ENCODE measurements at regions not wholly inside any gene's neighbourhood (a gene's known extent, or its start where the extent isn't known, plus 50 kb on each side); places are given as distances from the start of the nearest gene placed in this dataset.
"Not testable (repeated sequence)": the region's sequence is repeated elsewhere in the genome, so short reads cannot be mapped to it uniquely, and the experiment has no call there.

- no peak for DNase-seq
- intact Hi-C loops (cut with DNase I), result no loop called here
These were observed 128.8 kb downstream of the LMNTD1 start for GRCh38 chr12:25424211-25424731.

- intact Hi-C loops (cut with DNase I), result no loop called here
- no peak for DNase-seq
These were observed 129.6 kb downstream of the LMNTD1 start for GRCh38 chr12:25423355-25424050.

- no peak for DNase-seq
- intact Hi-C loops (cut with DNase I), result no loop called here
These were observed 130.8 kb downstream of the LMNTD1 start for GRCh38 chr12:25422241-25422640.

- intact Hi-C loops (cut with DNase I), result no loop called here
- DNase-seq, result no peak
These were observed 131.4 kb downstream of the LMNTD1 start for GRCh38 chr12:25421651-25422167.

GRCh38 chr12:25420116-25420515, 133.0 kb downstream of the LMNTD1 start:
- DNase-seq, result no peak
- intact Hi-C loops (cut with DNase I), result no loop called here

- DNase-seq, result no peak
- intact Hi-C loops (cut with DNase I), result no loop called here
These were observed 133.5 kb downstream of the LMNTD1 start for GRCh38 chr12:25419595-25419994.

GRCh38 chr12:25417071-25417470, 136.0 kb downstream of the LMNTD1 start:
- intact Hi-C loops (cut with DNase I), result no loop called here
- DNase-seq, result no peak

- no peak for DNase-seq
- intact Hi-C loops (cut with DNase I), result no loop called here
These were observed 136.6 kb downstream of the LMNTD1 start for GRCh38 chr12:25416516-25416915.

- intact Hi-C loops (cut with DNase I), result no loop called here
These were observed 138.1 kb downstream of the LMNTD1 start for GRCh38 chr12:25415004-25415403.

GRCh38 chr12:25412735-25413134, 140.3 kb downstream of the LMNTD1 start:
- DNase-seq, result no peak
- intact Hi-C loops (cut with DNase I), result no loop called here

More at GRCh38 chr12:25415004-25415403, 138.1 kb downstream of the LMNTD1 start:
- DNase-seq, result no peak

- intact Hi-C loops (cut with DNase I), result no loop called here
- DNase-seq, result no peak
These were observed 148.1 kb downstream of the LMNTD1 start for GRCh38 chr12:25404955-25405354.

- intact Hi-C loops (cut with DNase I), result no loop called here
- no peak for DNase-seq
These were observed 151.0 kb upstream of the KRAS start for GRCh38 chr12:25401547-25402345.

GRCh38 chr12:25397001-25397400, 146.3 kb upstream of the KRAS start:
- DNase-seq, result no peak
- intact Hi-C loops (cut with DNase I), result no loop called here

GRCh38 chr12:25395227-25395626, 144.5 kb upstream of the KRAS start:
- no peak for DNase-seq
- intact Hi-C loops (cut with DNase I), result no loop called here

- intact Hi-C loops (cut with DNase I); DNase-seq: not testable (repeated sequence)
These were observed 144.0 kb upstream of the KRAS start for GRCh38 chr12:25394775-25395174.

- intact Hi-C loops (cut with DNase I), result no loop called here
- DNase-seq, result no peak
These were observed 143.3 kb upstream of the KRAS start for GRCh38 chr12:25394025-25394424.

GRCh38 chr12:25391346-25391745, 140.6 kb upstream of the KRAS start:
- DNase-seq; intact Hi-C loops (cut with DNase I): not testable (repeated sequence)

- intact Hi-C loops (cut with DNase I), result no loop called here
- DNase-seq, result no peak
These were observed 137.5 kb upstream of the KRAS start for GRCh38 chr12:25388183-25388582.

- no peak for DNase-seq
- intact Hi-C loops (cut with DNase I), result no loop called here
These were observed 137.0 kb upstream of the KRAS start for GRCh38 chr12:25387732-25388050.
